Activated T-helper 17 cell treated with anti-CD3 and anti-CD28 coated beads, Interleukin-2, amount 50 U/mL, for 72 hours (primary cell): ENCODE measurements at regions not wholly inside any gene's neighbourhood (a gene's known extent, or its start where the extent isn't known, plus 50 kb on each side); places are given as distances from the start of the nearest gene placed in this dataset.

ENCODE experiments used
- ATAC-seq: fragments of 150-1000 bp; cut with Tn5 transposase; replicated peaks from 2 replicates; pipeline ENCODE4 v1.10.0; 2021; ENCODE audit warnings: mild to moderate bottlenecking, moderate library complexity
- H3K27ac Mint-ChIP-seq: one replicate; pipeline ENCODE4 v1.8.0; 2022; ENCODE audit warnings: mixed read lengths
- H3K27me3 Mint-ChIP-seq: one replicate; pipeline ENCODE4 v1.8.0; 2022; ENCODE audit warnings: mixed read lengths
- H3K36me3 Mint-ChIP-seq: one replicate; pipeline ENCODE4 v1.8.0; 2022; ENCODE audit warnings: low read depth, mild to moderate bottlenecking, mixed read lengths
- H3K4me1 Mint-ChIP-seq: one replicate; pipeline ENCODE4 v1.8.0; 2022; ENCODE audit warnings: mixed read lengths
- H3K4me3 Mint-ChIP-seq: one replicate; pipeline ENCODE4 v1.8.0; 2022; ENCODE audit warnings: mild to moderate bottlenecking, mixed read lengths
- H3K9me3 Mint-ChIP-seq: one replicate; pipeline ENCODE4 v1.8.0; 2022; ENCODE audit warnings: mixed read lengths

GRCh38 chr13:94765814-94766213 is 53.5 kb upstream of the SOX21 start:
- Mint-ChIP-seq H3K4me3 (no peak overlapping the region), H3K9me3 (no peaks in the 10 kb centered on the region), H3K27ac (no peak overlapping the region), H3K4me1 (no peaks in the 10 kb centered on the region), H3K27me3 (peaks cover 36% of the 10 kb centered on the region), H3K36me3 (no peaks in the 10 kb centered on the region)
- ATAC-seq: no peak

DNA sequence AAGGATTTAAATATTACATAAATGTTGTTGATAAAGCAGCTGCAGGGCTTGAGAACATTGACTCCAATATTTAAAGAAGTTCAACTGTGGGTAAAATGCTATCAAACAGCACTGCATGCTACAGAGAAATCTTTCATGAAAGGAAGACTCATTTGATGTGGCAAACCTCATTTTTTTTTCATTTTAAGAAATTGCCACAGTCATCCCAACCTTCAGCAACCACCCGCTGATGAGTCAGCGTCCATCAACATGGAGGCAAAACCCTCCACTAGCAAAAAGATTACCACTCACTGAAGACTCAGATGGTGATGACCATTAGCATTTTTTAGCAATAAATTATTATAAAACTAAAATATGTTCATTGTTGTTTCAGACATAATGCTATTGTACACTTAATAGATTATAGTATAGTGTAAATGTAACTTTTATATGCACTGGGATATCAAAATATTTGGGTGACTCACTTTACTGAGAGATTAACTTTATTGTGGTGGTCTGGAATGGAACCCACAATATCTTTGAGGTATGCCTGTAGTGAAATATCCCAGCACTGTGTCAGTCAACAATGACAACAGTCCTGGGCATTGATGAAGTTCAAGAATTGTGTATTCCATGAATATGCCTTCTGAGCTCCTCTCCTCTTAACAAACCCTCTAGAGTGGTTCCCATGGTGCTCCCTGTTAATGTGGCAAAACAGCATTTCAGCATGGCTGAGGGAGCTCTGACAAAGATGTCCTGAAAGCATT is 52.4 kb upstream of the SOX21 start:
- peaks cover 39% of the 10 kb centered on the region for H3K27me3 Mint-ChIP-seq
- H3K9me3 Mint-ChIP-seq: no peaks in the 10 kb centered on the region
- H3K36me3 Mint-ChIP-seq: no peaks in the 10 kb centered on the region
- no peaks in the 10 kb centered on the region for H3K4me1 Mint-ChIP-seq
- no peak for ATAC-seq
- H3K4me3 Mint-ChIP-seq: no peak overlapping the region
- no peak overlapping the region for H3K27ac Mint-ChIP-seq
